Calu3 (cell line): ENCODE measurements at regions not wholly inside any gene's neighbourhood (a gene's known extent, or its start where the extent isn't known, plus 50 kb on each side); places are given as distances from the start of the nearest gene placed in this dataset.

Experiments used
- BruUV-seq: library from RNA; stranded (reverse); fragments of 400-500 nt; replicated peaks from 2 replicates; lab custom pipeline; 2021; lab: Mats Ljungman, UMichigan
- CTCF ChIA-PET: fragments of 300-600 bp; sonication (Branson Sonifier 250); formaldehyde crosslinking; loops from one replicate; lab custom pipeline; 2022; ENCODE audit warnings: antibody characterized with exemption; lab: Charles Lee
- DNase-seq: peaks from one replicate; pipeline ENCODE4 v3.0.0; 2022
- H3K27ac Mint-ChIP-seq: one replicate; pipeline ENCODE4 v1.8.0; 2022; ENCODE audit warnings: mixed read lengths; ENCODE audit not compliant: unreplicated experiment
- H3K27me3 Mint-ChIP-seq: one replicate; pipeline ENCODE4 v1.8.0; 2022; ENCODE audit warnings: mixed read lengths; ENCODE audit not compliant: unreplicated experiment
- H3K36me3 Mint-ChIP-seq: one replicate; pipeline ENCODE4 v1.8.0; 2022; ENCODE audit warnings: mild to moderate bottlenecking, moderate library complexity, mixed read lengths; ENCODE audit not compliant: insufficient read depth, unreplicated experiment
- H3K4me1 Mint-ChIP-seq: one replicate; pipeline ENCODE4 v1.8.0; 2022; ENCODE audit warnings: mild to moderate bottlenecking, low read depth, mixed read lengths; ENCODE audit not compliant: unreplicated experiment
- H3K4me3 Mint-ChIP-seq: one replicate; pipeline ENCODE4 v1.8.0; 2022; ENCODE audit warnings: mild to moderate bottlenecking, low read depth, moderate library complexity, mixed read lengths; ENCODE audit not compliant: unreplicated experiment
- H3K9me3 Mint-ChIP-seq: one replicate; pipeline ENCODE4 v1.8.0; 2022; ENCODE audit warnings: low read depth, mixed read lengths; ENCODE audit not compliant: unreplicated experiment
- CTCF ChIP-seq: fragments of 200-600 bp; IDR thresholded peaks from one replicate; pipeline ENCODE4 v1.8.0; 2022; ENCODE audit warnings: antibody characterized with exemption; ENCODE audit not compliant: unreplicated experiment
- intact Hi-C: fragments of 100-400 bp; cut with micrococcal nuclease; formaldehyde crosslinking; loops from one replicate; pipeline ENCODE4 v1.10.0; 2022; ENCODE audit not compliant: unreplicated experiment

- DNase-seq = peak; percentile 4
- CTCF ChIA-PET = interaction anchor here (0.6 to 1.0 kb wide), 2 partner anchors 24 to 72 kb away, joined by 3 to 4 read pairs; no protein-coding TSS in a partner anchor
- Mint-ChIP-seq H3K9me3 (peaks cover 9% of the 10 kb centered on the region), H3K27me3 (no peaks in the 10 kb centered on the region), H3K27ac (peak overlapping the region; percentile 69), H3K4me3 (no peak overlapping the region), H3K36me3 (no peaks in the 10 kb centered on the region), H3K4me1 (peaks cover 14% of the 10 kb centered on the region)
- BruUV-seq = no TSS peak
- TF ChIP-seq CTCF = no peak
- intact Hi-C loops = loop anchor here (2.0 kb wide), 1 partner anchor 74 kb away; no protein-coding TSS in a partner anchor
Measured at GRCh38 chr3:107142786-107143575, 234.3 kb upstream of the CCDC54 start.

- H3K4me3 Mint-ChIP-seq = no peak overlapping the region
- no peaks in the 10 kb centered on the region for H3K4me1 Mint-ChIP-seq
Measured at GRCh38 chr3:107150675-107151074, 226.6 kb upstream of the CCDC54 start.

GRCh38 chr3:107153981-107154380, 223.3 kb upstream of the CCDC54 start:
- BruUV-seq = no TSS peak
- Mint-ChIP-seq H3K4me3 (no peak overlapping the region), H3K36me3 (no peaks in the 10 kb centered on the region), H3K27ac (no peak overlapping the region), H3K27me3 (no peaks in the 10 kb centered on the region), H3K9me3 (peaks cover 2% of the 10 kb centered on the region), H3K4me1 (no peaks in the 10 kb centered on the region)
- no peak for DNase-seq
- no peak for TF ChIP-seq CTCF
- intact Hi-C loops = no loop called here
- CTCF ChIA-PET = no interaction called here

More at GRCh38 chr3:107150675-107151074, 226.6 kb upstream of the CCDC54 start:
- DNase-seq = no peak
- intact Hi-C loops = no loop called here
- no TSS peak for BruUV-seq
- H3K9me3 Mint-ChIP-seq = no peaks in the 10 kb centered on the region
- no peak overlapping the region for H3K27ac Mint-ChIP-seq
- no peaks in the 10 kb centered on the region for H3K27me3 Mint-ChIP-seq
- H3K36me3 Mint-ChIP-seq = no peaks in the 10 kb centered on the region
- CTCF ChIA-PET = no interaction called here
- no peak for TF ChIP-seq CTCF

GRCh38 chr3:107172411-107172810, 204.8 kb upstream of the CCDC54 start:
- BruUV-seq = no TSS peak
- H3K27me3 Mint-ChIP-seq = no peaks in the 10 kb centered on the region
- intact Hi-C loops = no loop called here

More at GRCh38 chr3:107172411-107172810, 204.8 kb upstream of the CCDC54 start:
- CTCF ChIA-PET = no interaction called here
- H3K9me3 Mint-ChIP-seq = peaks cover 7% of the 10 kb centered on the region
- TF ChIP-seq CTCF = no peak
- DNase-seq = no peak
- no peaks in the 10 kb centered on the region for H3K4me1 Mint-ChIP-seq
- H3K27ac Mint-ChIP-seq = no peak overlapping the region
- H3K4me3 Mint-ChIP-seq = no peak overlapping the region
- H3K36me3 Mint-ChIP-seq = no peaks in the 10 kb centered on the region
